ENCODE measurements at regions not wholly inside any gene's neighbourhood (a gene's known extent, or its start where the extent isn't known, plus 50 kb on each side); places are given as distances from the start of the nearest gene placed in this dataset.
"Not testable (repeated sequence)": the region's sequence is repeated elsewhere in the genome, so short reads cannot be mapped to it uniquely, and the experiment has no call there.

- no peaks in the 10 kb centered on the region for H3K36me3 Mint-ChIP-seq (ENCODE audit: low read depth)
- no peaks in the 10 kb centered on the region for H3K4me1 Mint-ChIP-seq (ENCODE audit: low read depth)
- H3K9me3 Mint-ChIP-seq = no peaks in the 10 kb centered on the region
- intact Hi-C loops (cut with micrococcal nuclease) = no loop called here
- CTCF ChIA-PET = no interaction called here
- H3K4me3 Mint-ChIP-seq = no peak overlapping the region
- H3K27me3 Mint-ChIP-seq (ENCODE audit: low read depth) = peaks cover 2% of the 10 kb centered on the region
- DNase-seq = no peak
- H3K27ac Mint-ChIP-seq = no peak overlapping the region
Measured at GRCh38 chr7:138308136-138308535, 151.9 kb upstream of the TRIM24 start.

DNA sequence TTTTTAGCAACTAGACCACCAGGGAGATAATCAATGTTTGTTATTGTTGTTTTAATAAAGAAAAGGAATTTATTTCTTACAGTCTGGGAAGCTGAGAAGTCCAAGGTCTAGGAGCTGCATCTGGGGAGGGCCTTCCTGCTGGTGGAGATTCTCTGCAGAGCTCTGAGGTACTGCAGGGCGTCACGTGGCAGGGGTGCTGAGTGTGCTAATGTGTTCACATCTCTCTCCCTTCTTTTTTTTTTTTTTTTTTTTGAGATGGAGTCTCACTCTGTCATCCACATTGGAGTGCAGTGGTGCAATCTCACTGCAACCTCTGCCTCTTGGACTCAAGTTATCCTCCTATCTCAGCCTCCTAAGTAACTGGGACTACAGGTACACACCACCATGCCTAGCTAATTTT, 150.9 kb upstream of the TRIM24 start:
- CTCF ChIA-PET = interaction anchor here (0.6 kb wide), 1 partner anchor 22 kb away, joined by 4 read pairs; no protein-coding TSS in a partner anchor
- intact Hi-C loops (cut with micrococcal nuclease) = no loop called here
- Mint-ChIP-seq H3K9me3 (no peaks in the 10 kb centered on the region), H3K27ac (no peak overlapping the region), H3K4me1 (ENCODE audit: low read depth) (no peaks in the 10 kb centered on the region), H3K4me3 (no peak overlapping the region), H3K27me3 (ENCODE audit: low read depth) (peaks cover 2% of the 10 kb centered on the region), H3K36me3 (ENCODE audit: low read depth) (no peaks in the 10 kb centered on the region)
- no peak for DNase-seq

- Mint-ChIP-seq H3K27me3 (ENCODE audit: low read depth) (peaks cover 5% of the 10 kb centered on the region), H3K4me3 (no peak overlapping the region), H3K36me3 (ENCODE audit: low read depth) (no peaks in the 10 kb centered on the region), H3K9me3 (peaks cover 1% of the 10 kb centered on the region), H3K27ac (no peak overlapping the region), H3K4me1 (ENCODE audit: low read depth) (no peaks in the 10 kb centered on the region)
- CTCF ChIA-PET = no interaction called here
- intact Hi-C loops (cut with micrococcal nuclease) = no loop called here
- DNase-seq = no peak
Measured at GRCh38 chr7:138313829-138314178, 146.3 kb upstream of the TRIM24 start.

DNA sequence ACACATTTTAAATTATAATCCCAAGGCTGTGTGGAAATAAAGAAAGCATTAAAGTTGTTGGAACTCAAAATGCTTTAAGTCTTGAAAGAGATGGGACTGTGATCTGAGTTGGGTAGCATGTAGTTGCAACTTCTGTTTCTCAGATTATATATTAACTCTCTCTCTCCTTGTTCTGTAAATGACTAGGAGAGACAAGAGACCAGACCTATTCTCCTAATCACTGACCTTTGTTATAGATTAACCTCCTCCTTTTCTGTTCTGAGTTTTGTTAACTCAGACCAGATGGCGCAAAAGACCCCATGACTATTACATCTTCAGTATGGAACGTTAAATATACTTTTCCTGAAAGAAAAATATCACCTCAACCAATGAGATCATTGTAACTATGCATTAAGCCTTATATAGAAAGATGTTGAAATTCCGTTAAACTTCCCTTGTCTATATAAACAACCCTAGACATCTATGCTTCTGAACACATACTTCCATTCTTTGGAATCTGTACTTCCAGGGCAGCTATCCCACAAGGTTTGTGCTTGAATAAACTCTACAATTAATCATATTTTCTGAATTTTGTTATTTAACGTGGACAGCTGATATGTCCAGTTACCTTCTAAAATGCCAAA, 143.5 kb upstream of the TRIM24 start:
- intact Hi-C loops (cut with micrococcal nuclease) = no loop called here
- Mint-ChIP-seq H3K36me3 (ENCODE audit: low read depth) (no peaks in the 10 kb centered on the region), H3K27me3 (ENCODE audit: low read depth) (peaks cover 3% of the 10 kb centered on the region), H3K9me3 (peaks cover 1% of the 10 kb centered on the region), H3K4me3 (no peak overlapping the region), H3K27ac (no peak overlapping the region), H3K4me1 (ENCODE audit: low read depth) (no peaks in the 10 kb centered on the region)
- no peak for DNase-seq
- CTCF ChIA-PET = no interaction called here

GRCh38 chr7:138317044-138317596, 142.9 kb upstream of the TRIM24 start:
- no peaks in the 10 kb centered on the region for H3K4me1 Mint-ChIP-seq (ENCODE audit: low read depth)
- H3K27ac Mint-ChIP-seq = no peak overlapping the region
- CTCF ChIA-PET = no interaction called here
- H3K9me3 Mint-ChIP-seq = peaks cover 1% of the 10 kb centered on the region
- no peak overlapping the region for H3K4me3 Mint-ChIP-seq
- DNase-seq = no peak
- no peaks in the 10 kb centered on the region for H3K36me3 Mint-ChIP-seq (ENCODE audit: low read depth)
- peaks cover 3% of the 10 kb centered on the region for H3K27me3 Mint-ChIP-seq (ENCODE audit: low read depth)
- intact Hi-C loops (cut with micrococcal nuclease) = no loop called here

GRCh38 chr7:138324941-138325340, 135.1 kb upstream of the TRIM24 start:
- no peak for DNase-seq
- Mint-ChIP-seq H3K27ac (no peak overlapping the region), H3K9me3 (peaks cover 15% of the 10 kb centered on the region), H3K27me3 (ENCODE audit: low read depth) (no peaks in the 10 kb centered on the region), H3K4me3 (no peak overlapping the region), H3K36me3 (ENCODE audit: low read depth) (peaks cover 2% of the 10 kb centered on the region), H3K4me1 (ENCODE audit: low read depth) (no peaks in the 10 kb centered on the region)
- intact Hi-C loops (cut with micrococcal nuclease) = no loop called here
- CTCF ChIA-PET = no interaction called here

GRCh38 chr7:138325434-138325833, 134.6 kb upstream of the TRIM24 start:
- H3K9me3 Mint-ChIP-seq = peaks cover 16% of the 10 kb centered on the region
- H3K27me3 Mint-ChIP-seq (ENCODE audit: low read depth) = no peaks in the 10 kb centered on the region
- H3K4me1 Mint-ChIP-seq (ENCODE audit: low read depth) = no peaks in the 10 kb centered on the region
- DNase-seq = no peak
- no peak overlapping the region for H3K27ac Mint-ChIP-seq
- intact Hi-C loops (cut with micrococcal nuclease) = no loop called here
- H3K36me3 Mint-ChIP-seq (ENCODE audit: low read depth) = peaks cover 2% of the 10 kb centered on the region
- CTCF ChIA-PET = no interaction called here
- H3K4me3 Mint-ChIP-seq = no peak overlapping the region

DNA sequence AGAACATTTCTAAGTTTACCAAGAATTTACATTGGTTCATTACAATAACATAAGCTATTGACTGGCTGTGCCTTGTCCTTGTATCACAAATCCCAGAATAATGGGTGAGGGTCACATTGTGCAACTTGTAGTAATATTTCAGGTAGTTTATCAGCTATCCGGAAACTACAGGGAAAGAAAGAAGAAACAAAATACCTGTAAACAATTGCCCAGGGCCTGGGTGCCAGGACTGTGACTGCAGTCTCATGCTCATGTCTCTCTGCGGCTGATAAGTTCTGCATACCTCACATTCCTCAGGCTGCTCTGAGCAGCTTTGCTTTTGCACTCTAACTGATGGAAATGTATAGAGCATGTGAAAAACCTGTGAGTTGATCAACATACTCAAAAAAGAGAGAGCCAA, 131.8 kb upstream of the TRIM24 start:
- intact Hi-C loops (cut with micrococcal nuclease) = no loop called here
- H3K36me3 Mint-ChIP-seq (ENCODE audit: low read depth) = peaks cover 2% of the 10 kb centered on the region
- H3K27me3 Mint-ChIP-seq (ENCODE audit: low read depth) = no peaks in the 10 kb centered on the region
- CTCF ChIA-PET = interaction anchor here (0.6 kb wide), 1 partner anchor 27 kb away, joined by 3 read pairs; no protein-coding TSS in a partner anchor
- no peak overlapping the region for H3K4me3 Mint-ChIP-seq
- no peak for DNase-seq
- no peaks in the 10 kb centered on the region for H3K4me1 Mint-ChIP-seq (ENCODE audit: low read depth)
- H3K27ac Mint-ChIP-seq = no peak overlapping the region
- peaks cover 19% of the 10 kb centered on the region for H3K9me3 Mint-ChIP-seq

DNA sequence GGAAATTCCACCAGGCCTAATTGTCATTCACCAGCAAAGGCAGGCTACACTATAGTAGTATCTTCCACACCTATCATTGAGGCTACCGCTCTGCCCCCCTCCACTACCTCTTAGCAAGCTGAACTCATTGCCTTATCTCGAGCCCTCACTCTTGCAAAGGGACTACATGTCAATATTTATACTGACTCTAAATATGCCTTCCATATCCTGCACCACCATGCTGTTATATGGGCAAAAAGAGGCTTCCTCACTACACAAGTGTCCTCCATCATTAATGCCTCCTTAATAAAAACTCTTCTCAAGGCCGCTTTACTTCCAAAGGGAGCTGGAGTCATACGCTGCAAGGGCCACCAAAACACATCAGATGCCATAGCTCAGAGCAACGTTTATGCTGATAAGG, 127.2 kb upstream of the TRIM24 start:
- H3K4me1 Mint-ChIP-seq (ENCODE audit: low read depth); H3K4me3 Mint-ChIP-seq; CTCF ChIA-PET; intact Hi-C loops (cut with micrococcal nuclease); H3K27me3 Mint-ChIP-seq (ENCODE audit: low read depth); DNase-seq; H3K36me3 Mint-ChIP-seq (ENCODE audit: low read depth); H3K27ac Mint-ChIP-seq: not testable (repeated sequence)
- peaks cover 16% of the 10 kb centered on the region for H3K9me3 Mint-ChIP-seq

- intact Hi-C loops (cut with micrococcal nuclease) = no loop called here
- no peak for DNase-seq
- H3K4me1 Mint-ChIP-seq (ENCODE audit: low read depth) = no peaks in the 10 kb centered on the region
- no peak overlapping the region for H3K27ac Mint-ChIP-seq
- no peak overlapping the region for H3K4me3 Mint-ChIP-seq
- CTCF ChIA-PET = interaction anchor here (0.6 kb wide), 1 partner anchor 404 kb away, joined by 3 read pairs; no protein-coding TSS in a partner anchor
- H3K9me3 Mint-ChIP-seq = peaks cover 24% of the 10 kb centered on the region
- no peaks in the 10 kb centered on the region for H3K27me3 Mint-ChIP-seq (ENCODE audit: low read depth)
- H3K36me3 Mint-ChIP-seq (ENCODE audit: low read depth) = peaks cover 7% of the 10 kb centered on the region
Measured at GRCh38 chr7:138338361-138338760, 121.7 kb upstream of the TRIM24 start.

DNA sequence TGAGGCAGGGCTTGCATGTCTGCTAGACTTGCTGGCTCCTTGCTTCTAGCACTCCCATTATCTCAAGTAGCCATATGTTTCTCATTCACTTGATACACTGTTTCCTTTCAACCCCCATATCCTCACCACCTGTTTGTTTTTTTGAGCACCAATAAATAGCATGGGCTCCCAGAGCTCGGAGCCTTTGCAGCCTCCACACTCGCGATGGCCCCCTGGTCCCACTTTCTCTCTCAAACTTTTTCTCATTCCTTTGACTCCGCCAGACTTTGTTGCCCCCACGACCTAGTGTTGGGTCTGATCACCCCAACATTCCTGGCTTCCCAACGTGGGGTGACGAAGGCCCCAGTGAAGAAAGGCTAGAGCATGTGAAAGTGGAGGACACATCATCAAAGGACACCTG, 120.8 kb upstream of the TRIM24 start:
- H3K9me3 Mint-ChIP-seq = peaks cover 24% of the 10 kb centered on the region
- H3K4me1 Mint-ChIP-seq (ENCODE audit: low read depth); CTCF ChIA-PET; DNase-seq; H3K27me3 Mint-ChIP-seq (ENCODE audit: low read depth); H3K4me3 Mint-ChIP-seq; H3K27ac Mint-ChIP-seq; intact Hi-C loops (cut with micrococcal nuclease); H3K36me3 Mint-ChIP-seq (ENCODE audit: low read depth): not testable (repeated sequence)

DNA sequence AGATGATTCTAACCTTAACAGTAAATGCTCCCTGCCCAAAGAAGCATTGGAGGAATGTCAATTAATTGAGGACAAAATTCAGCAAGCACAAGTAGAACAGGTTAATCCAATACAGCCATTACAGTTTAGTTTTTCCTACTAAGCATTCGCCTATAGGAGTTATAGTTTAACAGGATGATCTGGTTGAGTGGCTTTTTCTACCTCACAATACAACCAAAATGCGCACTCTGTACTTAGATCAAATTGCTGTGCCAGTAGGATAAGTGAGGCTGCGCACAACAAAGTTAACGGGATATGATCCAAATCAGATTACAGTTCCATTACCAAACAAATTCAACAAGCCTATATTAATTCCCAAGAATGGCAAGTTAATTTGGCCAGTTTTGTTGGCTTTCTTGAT, 117.1 kb upstream of the TRIM24 start:
- CTCF ChIA-PET = no interaction called here
- H3K36me3 Mint-ChIP-seq (ENCODE audit: low read depth) = peaks cover 7% of the 10 kb centered on the region
- H3K9me3 Mint-ChIP-seq = peaks cover 35% of the 10 kb centered on the region
- no peak overlapping the region for H3K4me3 Mint-ChIP-seq
- intact Hi-C loops (cut with micrococcal nuclease) = no loop called here
- no peaks in the 10 kb centered on the region for H3K4me1 Mint-ChIP-seq (ENCODE audit: low read depth)
- H3K27ac Mint-ChIP-seq = no peak overlapping the region
- no peak for DNase-seq
- no peaks in the 10 kb centered on the region for H3K27me3 Mint-ChIP-seq (ENCODE audit: low read depth)

GRCh38 chr7:138345567-138345966, 114.5 kb upstream of the TRIM24 start:
- H3K4me3 Mint-ChIP-seq = no peak overlapping the region
- H3K27ac Mint-ChIP-seq = no peak overlapping the region
- CTCF ChIA-PET = interaction anchor here (0.6 kb wide), 1 partner anchor 342 kb away, joined by 3 read pairs; no protein-coding TSS in a partner anchor
- H3K36me3 Mint-ChIP-seq (ENCODE audit: low read depth) = no peaks in the 10 kb centered on the region
- no peak for DNase-seq
- H3K27me3 Mint-ChIP-seq (ENCODE audit: low read depth) = no peaks in the 10 kb centered on the region
- H3K4me1 Mint-ChIP-seq (ENCODE audit: low read depth) = no peaks in the 10 kb centered on the region
- peaks cover 25% of the 10 kb centered on the region for H3K9me3 Mint-ChIP-seq
- intact Hi-C loops (cut with micrococcal nuclease) = no loop called here

Data from activated naive CD4-positive, alpha-beta T cell treated with anti-CD3 and anti-CD28 coated beads for 36 hours (primary cell).